B cell (primary cell): ENCODE measurements at regions not wholly inside any gene's neighbourhood (a gene's known extent, or its start where the extent isn't known, plus 50 kb on each side); places are given as distances from the start of the nearest gene placed in this dataset.
"Not testable (repeated sequence)": the region's sequence is repeated elsewhere in the genome, so short reads cannot be mapped to it uniquely, and the experiment has no call there.

ENCODE experiments used
- EZH2 ChIP-seq: IDR thresholded peaks from 2 replicates; pipeline ENCODE4 v1.6.1; 2012; ENCODE audit warnings: borderline replicate concordance, low read depth, mild to moderate bottlenecking, moderate library complexity, low read length; ENCODE audit not compliant: insufficient read depth, poor library complexity, severe bottlenecking
- TF ChIP-seq, protein P1 (sequence below): fragments of 200-600 bp; IDR thresholded peaks from one replicate; pipeline ENCODE4 v1.8.0; 2022; ENCODE audit warnings: antibody characterized with exemption, mild to moderate bottlenecking

DNA sequence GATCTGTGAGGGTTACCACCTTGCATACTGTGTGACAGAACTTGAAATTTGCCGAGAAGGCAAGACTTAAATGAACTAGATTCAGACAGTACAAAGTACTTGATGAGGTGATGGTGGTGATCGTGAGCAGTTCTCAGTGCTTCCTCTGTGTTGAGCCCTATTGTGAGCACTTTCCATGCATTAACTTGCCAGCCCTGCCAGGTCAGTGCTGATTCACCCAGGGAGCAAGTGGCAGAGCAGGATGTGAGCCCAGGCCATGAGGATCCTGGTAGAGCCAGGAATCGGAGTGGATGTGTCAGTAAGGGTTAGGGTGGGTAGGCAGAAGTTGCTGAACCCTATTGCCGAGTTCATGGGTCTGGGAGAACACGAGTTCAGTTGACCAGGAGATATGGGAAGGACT is 4545.7 kb upstream of the TPTE start:
- TF ChIP-seq, protein P1, sequence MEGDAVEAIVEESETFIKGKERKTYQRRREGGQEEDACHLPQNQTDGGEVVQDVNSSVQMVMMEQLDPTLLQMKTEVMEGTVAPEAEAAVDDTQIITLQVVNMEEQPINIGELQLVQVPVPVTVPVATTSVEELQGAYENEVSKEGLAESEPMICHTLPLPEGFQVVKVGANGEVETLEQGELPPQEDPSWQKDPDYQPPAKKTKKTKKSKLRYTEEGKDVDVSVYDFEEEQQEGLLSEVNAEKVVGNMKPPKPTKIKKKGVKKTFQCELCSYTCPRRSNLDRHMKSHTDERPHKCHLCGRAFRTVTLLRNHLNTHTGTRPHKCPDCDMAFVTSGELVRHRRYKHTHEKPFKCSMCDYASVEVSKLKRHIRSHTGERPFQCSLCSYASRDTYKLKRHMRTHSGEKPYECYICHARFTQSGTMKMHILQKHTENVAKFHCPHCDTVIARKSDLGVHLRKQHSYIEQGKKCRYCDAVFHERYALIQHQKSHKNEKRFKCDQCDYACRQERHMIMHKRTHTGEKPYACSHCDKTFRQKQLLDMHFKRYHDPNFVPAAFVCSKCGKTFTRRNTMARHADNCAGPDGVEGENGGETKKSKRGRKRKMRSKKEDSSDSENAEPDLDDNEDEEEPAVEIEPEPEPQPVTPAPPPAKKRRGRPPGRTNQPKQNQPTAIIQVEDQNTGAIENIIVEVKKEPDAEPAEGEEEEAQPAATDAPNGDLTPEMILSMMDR, result not testable (repeated sequence)
- TF ChIP-seq EZH2, result not testable (repeated sequence)
